ENCODE measurements at regions not wholly inside any gene's neighbourhood (a gene's known extent, or its start where the extent isn't known, plus 50 kb on each side); places are given as distances from the start of the nearest gene placed in this dataset.

DNA sequence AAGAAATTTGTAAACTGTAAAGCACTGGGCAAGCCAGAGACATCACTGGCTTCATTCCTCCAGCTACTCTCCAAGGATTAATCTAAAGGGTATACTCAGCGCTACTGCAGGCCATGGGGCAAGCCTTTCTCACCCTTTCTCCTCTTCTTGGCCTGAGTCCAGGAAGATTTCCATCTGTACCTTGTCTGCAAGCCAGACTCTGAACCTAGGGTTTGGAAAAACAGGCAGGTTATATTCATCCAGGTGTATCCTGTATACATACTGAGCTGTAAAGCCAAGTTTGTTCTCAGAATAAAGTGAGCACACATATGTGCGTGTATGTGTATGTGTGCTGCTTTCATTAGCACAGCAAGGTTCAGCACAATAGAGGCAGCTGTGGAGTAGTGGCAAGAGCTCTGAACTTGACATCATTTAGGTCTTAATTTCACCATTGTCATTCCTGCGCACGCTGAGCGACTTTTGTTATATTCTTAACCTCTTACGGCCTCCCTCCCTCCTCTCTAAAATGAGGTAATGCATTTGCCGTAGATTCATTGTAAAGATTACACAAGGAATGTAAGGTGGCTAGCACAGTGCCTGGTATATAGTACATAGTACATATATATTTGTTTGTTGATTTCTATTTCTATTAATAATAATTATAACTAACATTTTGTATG, 128.1 kb upstream of the JUN start:
- Histone ChIP-seq H3K4me1 (ENCODE audit: control insufficient read depth, insufficient read depth, low read length) (no peaks in the 10 kb centered on the region), H3K9me3 (ENCODE audit: control insufficient read depth, low read length) (no peaks in the 10 kb centered on the region), H3K27ac (ENCODE audit: insufficient read depth, low read depth, low read length, poor library complexity, severe bottlenecking) (no peak overlapping the region), H3K36me3 (ENCODE audit: control insufficient read depth, insufficient read depth, low read length) (no peaks in the 10 kb centered on the region), H3K4me3 (ENCODE audit: insufficient read depth, low read depth, low read length) (no peak overlapping the region), H3K27me3 (ENCODE audit: control insufficient read depth, insufficient read depth, low read length, poor library complexity, severe bottlenecking) (no peaks in the 10 kb centered on the region)
- 87 to 94% methylated on average over 5 to 6 of the region's 7 CpGs for WGBS, 2 experiments

- Histone ChIP-seq H3K4me3 (ENCODE audit: insufficient read depth, low read depth, low read length) (no peak overlapping the region), H3K27ac (ENCODE audit: insufficient read depth, low read depth, low read length, poor library complexity, severe bottlenecking) (no peak overlapping the region), H3K27me3 (ENCODE audit: control insufficient read depth, insufficient read depth, low read length, poor library complexity, severe bottlenecking) (no peaks in the 10 kb centered on the region), H3K9me3 (ENCODE audit: control insufficient read depth, low read length) (no peaks in the 10 kb centered on the region), H3K4me1 (ENCODE audit: control insufficient read depth, insufficient read depth, low read length) (no peaks in the 10 kb centered on the region), H3K36me3 (ENCODE audit: control insufficient read depth, insufficient read depth, low read length) (no peaks in the 10 kb centered on the region)
These were observed 131.1 kb upstream of the JUN start for GRCh38 chr1:58914925-58915324.

GRCh38 chr1:58917436-58917835, 133.6 kb upstream of the JUN start:
- no peaks in the 10 kb centered on the region for H3K27me3 ChIP-seq (ENCODE audit: control insufficient read depth, insufficient read depth, low read length, poor library complexity, severe bottlenecking)
- 80 to 100% methylated on average over 1 to 4 of the region's 4 CpGs for WGBS, 2 experiments
- no peaks in the 10 kb centered on the region for H3K36me3 ChIP-seq (ENCODE audit: control insufficient read depth, insufficient read depth, low read length)

DNA sequence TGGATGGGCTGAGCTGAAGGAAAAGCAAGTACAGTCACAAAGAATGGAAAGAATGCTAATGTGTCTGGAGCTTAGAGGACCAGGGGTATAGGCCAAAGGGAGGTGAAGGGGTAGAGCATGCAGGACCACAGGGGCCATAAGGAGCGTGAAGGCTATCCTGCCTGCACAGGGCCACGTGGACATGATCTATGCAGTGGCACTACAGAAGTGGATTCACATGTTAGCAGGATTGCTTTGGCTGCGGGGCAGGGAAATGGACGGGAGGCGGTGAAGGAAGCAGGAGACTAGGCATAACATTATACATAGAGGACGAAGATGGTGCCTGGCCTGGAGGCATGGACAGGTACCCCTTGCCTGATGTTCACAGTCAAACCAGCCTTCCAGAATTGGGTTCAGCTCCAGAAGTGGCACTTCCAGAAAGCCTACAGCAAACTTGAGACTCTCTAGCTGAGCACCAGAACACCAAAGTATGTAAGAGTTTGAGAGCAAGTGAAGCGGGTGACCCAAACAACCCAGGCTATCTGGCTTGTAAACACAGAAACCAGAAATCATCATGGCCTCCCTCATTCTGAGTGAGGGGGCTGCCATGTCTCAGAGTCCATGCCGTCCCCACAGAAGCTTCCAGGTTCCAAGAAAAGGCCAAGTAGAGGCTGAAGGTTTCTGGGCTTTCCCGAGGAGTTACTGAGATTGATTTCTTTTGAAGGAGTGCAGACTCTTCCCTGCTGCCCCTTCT, 135.5 kb upstream of the JUN start:
- no peaks in the 10 kb centered on the region for H3K9me3 ChIP-seq (ENCODE audit: control insufficient read depth, low read length)
- no peak overlapping the region for H3K4me3 ChIP-seq (ENCODE audit: insufficient read depth, low read depth, low read length)
- H3K27ac ChIP-seq (ENCODE audit: insufficient read depth, low read depth, low read length, poor library complexity, severe bottlenecking): no peak overlapping the region
- 94 to 95% methylated on average over 9 of the region's 9 CpGs for WGBS, 2 experiments
- no peaks in the 10 kb centered on the region for H3K4me1 ChIP-seq (ENCODE audit: control insufficient read depth, insufficient read depth, low read length)
- no peaks in the 10 kb centered on the region for H3K27me3 ChIP-seq (ENCODE audit: control insufficient read depth, insufficient read depth, low read length, poor library complexity, severe bottlenecking)
- H3K36me3 ChIP-seq (ENCODE audit: control insufficient read depth, insufficient read depth, low read length): no peaks in the 10 kb centered on the region

More at GRCh38 chr1:58917436-58917835, 133.6 kb upstream of the JUN start:
- H3K4me1 ChIP-seq (ENCODE audit: control insufficient read depth, insufficient read depth, low read length): no peaks in the 10 kb centered on the region
- no peak overlapping the region for H3K27ac ChIP-seq (ENCODE audit: insufficient read depth, low read depth, low read length, poor library complexity, severe bottlenecking)
- no peak overlapping the region for H3K4me3 ChIP-seq (ENCODE audit: insufficient read depth, low read depth, low read length)
- H3K9me3 ChIP-seq (ENCODE audit: control insufficient read depth, low read length): no peaks in the 10 kb centered on the region

GRCh38 chr1:58919959-58920321, 136.1 kb upstream of the JUN start:
- 94 to 95% methylated on average over 4 of the region's 4 CpGs for WGBS, 2 experiments
- H3K9me3 ChIP-seq (ENCODE audit: control insufficient read depth, low read length): no peaks in the 10 kb centered on the region
- no peaks in the 10 kb centered on the region for H3K4me1 ChIP-seq (ENCODE audit: control insufficient read depth, insufficient read depth, low read length)
- H3K4me3 ChIP-seq (ENCODE audit: insufficient read depth, low read depth, low read length): no peak overlapping the region
- no peaks in the 10 kb centered on the region for H3K27me3 ChIP-seq (ENCODE audit: control insufficient read depth, insufficient read depth, low read length, poor library complexity, severe bottlenecking)
- H3K36me3 ChIP-seq (ENCODE audit: control insufficient read depth, insufficient read depth, low read length): no peaks in the 10 kb centered on the region
- H3K27ac ChIP-seq (ENCODE audit: insufficient read depth, low read depth, low read length, poor library complexity, severe bottlenecking): no peak overlapping the region

- 88 to 94% methylated on average over 1 to 3 of the region's 3 CpGs for WGBS, 2 experiments
- no peak overlapping the region for H3K27ac ChIP-seq (ENCODE audit: insufficient read depth, low read depth, low read length, poor library complexity, severe bottlenecking)
These were observed 137.5 kb upstream of the JUN start for GRCh38 chr1:58921342-58921741.

DNA sequence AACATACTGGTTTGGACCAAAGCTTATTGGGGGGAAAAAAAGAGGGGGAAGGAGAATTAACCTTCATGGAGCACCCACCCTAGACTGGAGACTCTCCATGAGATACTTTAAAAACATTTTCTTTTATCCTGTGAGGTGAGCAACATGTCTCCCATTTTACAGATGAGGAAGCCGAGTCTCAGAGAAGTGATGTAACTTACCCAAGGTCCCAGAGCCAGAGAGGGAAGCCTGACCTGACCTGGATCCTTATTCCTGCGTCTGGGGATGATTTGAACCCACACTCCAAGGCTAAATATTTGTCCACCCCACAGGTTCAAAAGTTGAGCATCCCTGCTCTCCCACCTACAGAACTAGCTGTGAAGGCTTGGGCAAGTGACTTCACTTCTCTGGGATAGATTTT, 137.9 kb upstream of the JUN start:
- H3K27me3 ChIP-seq (ENCODE audit: control insufficient read depth, insufficient read depth, low read length, poor library complexity, severe bottlenecking): no peaks in the 10 kb centered on the region
- no peaks in the 10 kb centered on the region for H3K9me3 ChIP-seq (ENCODE audit: control insufficient read depth, low read length)
- WGBS, 2 experiments: 86 to 98% methylated on average over 2 of the region's 2 CpGs
- H3K27ac ChIP-seq (ENCODE audit: insufficient read depth, low read depth, low read length, poor library complexity, severe bottlenecking): no peak overlapping the region
- no peaks in the 10 kb centered on the region for H3K4me1 ChIP-seq (ENCODE audit: control insufficient read depth, insufficient read depth, low read length)
- no peaks in the 10 kb centered on the region for H3K36me3 ChIP-seq (ENCODE audit: control insufficient read depth, insufficient read depth, low read length)
- no peak overlapping the region for H3K4me3 ChIP-seq (ENCODE audit: insufficient read depth, low read depth, low read length)

More at GRCh38 chr1:58921342-58921741, 137.5 kb upstream of the JUN start:
- H3K4me1 ChIP-seq (ENCODE audit: control insufficient read depth, insufficient read depth, low read length): no peaks in the 10 kb centered on the region
- H3K36me3 ChIP-seq (ENCODE audit: control insufficient read depth, insufficient read depth, low read length): no peaks in the 10 kb centered on the region
- H3K27me3 ChIP-seq (ENCODE audit: control insufficient read depth, insufficient read depth, low read length, poor library complexity, severe bottlenecking): no peaks in the 10 kb centered on the region
- no peak overlapping the region for H3K4me3 ChIP-seq (ENCODE audit: insufficient read depth, low read depth, low read length)
- no peaks in the 10 kb centered on the region for H3K9me3 ChIP-seq (ENCODE audit: control insufficient read depth, low read length)

GRCh38 chr1:58922302-58923089, 138.6 kb upstream of the JUN start:
- H3K27ac ChIP-seq (ENCODE audit: insufficient read depth, low read depth, low read length, poor library complexity, severe bottlenecking): no peak overlapping the region
- H3K4me3 ChIP-seq (ENCODE audit: insufficient read depth, low read depth, low read length): no peak overlapping the region
- no peaks in the 10 kb centered on the region for H3K36me3 ChIP-seq (ENCODE audit: control insufficient read depth, insufficient read depth, low read length)
- 89 to 90% methylated on average over 13 of the region's 13 CpGs for WGBS, 2 experiments
- no peaks in the 10 kb centered on the region for H3K9me3 ChIP-seq (ENCODE audit: control insufficient read depth, low read length)
- H3K4me1 ChIP-seq (ENCODE audit: control insufficient read depth, insufficient read depth, low read length): no peaks in the 10 kb centered on the region
- no peaks in the 10 kb centered on the region for H3K27me3 ChIP-seq (ENCODE audit: control insufficient read depth, insufficient read depth, low read length, poor library complexity, severe bottlenecking)

DNA sequence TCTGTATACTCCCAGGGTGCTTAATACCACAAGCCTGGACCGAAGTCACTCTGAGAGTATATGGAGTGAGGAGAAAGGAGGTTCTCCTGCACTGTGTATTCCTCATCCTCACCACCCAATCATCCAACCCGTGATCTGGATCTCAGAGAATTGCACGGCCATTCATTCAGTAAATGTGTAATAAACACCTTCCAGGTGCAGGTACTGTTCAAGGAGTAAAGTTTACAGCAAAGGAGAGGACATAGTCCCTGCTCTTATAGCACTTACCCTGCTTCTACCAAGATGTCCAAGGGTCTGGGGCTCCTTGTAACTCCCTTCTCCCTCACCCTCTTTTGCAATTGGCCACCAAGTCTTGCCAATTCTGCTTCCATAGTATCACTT, 139.2 kb upstream of the JUN start:
- Histone ChIP-seq H3K4me3 (ENCODE audit: insufficient read depth, low read depth, low read length) (no peak overlapping the region), H3K27ac (ENCODE audit: insufficient read depth, low read depth, low read length, poor library complexity, severe bottlenecking) (no peak overlapping the region), H3K4me1 (ENCODE audit: control insufficient read depth, insufficient read depth, low read length) (no peaks in the 10 kb centered on the region), H3K36me3 (ENCODE audit: control insufficient read depth, insufficient read depth, low read length) (no peaks in the 10 kb centered on the region), H3K9me3 (ENCODE audit: control insufficient read depth, low read length) (no peaks in the 10 kb centered on the region), H3K27me3 (ENCODE audit: control insufficient read depth, insufficient read depth, low read length, poor library complexity, severe bottlenecking) (no peaks in the 10 kb centered on the region)
- WGBS, 2 experiments: 89 to 96% methylated on average over 2 of the region's 3 CpGs

GRCh38 chr1:58924016-58924565, 140.2 kb upstream of the JUN start:
- Histone ChIP-seq H3K36me3 (ENCODE audit: control insufficient read depth, insufficient read depth, low read length) (no peaks in the 10 kb centered on the region), H3K4me1 (ENCODE audit: control insufficient read depth, insufficient read depth, low read length) (no peaks in the 10 kb centered on the region), H3K27ac (ENCODE audit: insufficient read depth, low read depth, low read length, poor library complexity, severe bottlenecking) (no peak overlapping the region)

More at GRCh38 chr1:58924016-58924565, 140.2 kb upstream of the JUN start:
- Histone ChIP-seq H3K9me3 (ENCODE audit: control insufficient read depth, low read length) (no peaks in the 10 kb centered on the region), H3K4me3 (ENCODE audit: insufficient read depth, low read depth, low read length) (no peak overlapping the region), H3K27me3 (ENCODE audit: control insufficient read depth, insufficient read depth, low read length, poor library complexity, severe bottlenecking) (no peaks in the 10 kb centered on the region)

Measured in ectodermal cell (in vitro differentiated cells).